SU-DHL-6 (cell line): ENCODE measurements at regions not wholly inside any gene's neighbourhood (a gene's known extent, or its start where the extent isn't known, plus 50 kb on each side); places are given as distances from the start of the nearest gene placed in this dataset.

ENCODE experiments used
- CTCF ChIP-seq: fragments of 200-600 bp; sonication (generic); IDR thresholded peaks from one replicate; pipeline ENCODE4 v1.5.1; 2017; ENCODE audit warnings: antibody characterized with exemption, mild to moderate bottlenecking, low read length, moderate library complexity; ENCODE audit not compliant: insufficient read depth, poor library complexity, severe bottlenecking
- EZH2phosphoT487 ChIP-seq: fragments of 200-600 bp; sonication (generic), shearing (Covaris generic); conservative IDR thresholded peaks from 2 replicates; pipeline ENCODE4 v1.6.1; 2018; ENCODE audit warnings: mild to moderate bottlenecking, antibody characterized with exemption, low read length, moderate library complexity, mixed read lengths

- TF ChIP-seq CTCF (no peak), EZH2phosphoT487 (no peak)
Observed at GRCh38 chr3:182741214-182741613, 52.1 kb upstream of the ATP11B start.
